Cardiac fibroblast (primary cell): ENCODE measurements at regions not wholly inside any gene's neighbourhood (a gene's known extent, or its start where the extent isn't known, plus 50 kb on each side); places are given as distances from the start of the nearest gene placed in this dataset.

Experiments used
- DNase-seq, 2 donors: peaks; one replicate each; pipeline versions ENCODE4 v3.0.0 to v3.0.0-alpha.2; 2010; ENCODE audit warnings: low read depth in 2 of 2
- H3K4me3 ChIP-seq, 2 donors: replicated peaks in 1 of 2; 1 replicate in 1 of 2; 2 replicates in 1 of 2; pipeline ENCODE4 v1.5.1; 2011; ENCODE audit warnings: low read depth in 2 of 2, low read length in 2 of 2, mild to moderate bottlenecking in 2 of 2, moderate library complexity in 1 of 2
- TF ChIP-seq, protein P1 (sequence below): IDR thresholded peaks from one replicate; pipeline ENCODE4 v1.5.1; 2011; ENCODE audit warnings: low read depth, mild to moderate bottlenecking, low read length, inconsistent platforms

GRCh38 chr18:73664896-73665295 lies 482.7 kb downstream of the FBXO15 start:
- TF ChIP-seq, protein P1, sequence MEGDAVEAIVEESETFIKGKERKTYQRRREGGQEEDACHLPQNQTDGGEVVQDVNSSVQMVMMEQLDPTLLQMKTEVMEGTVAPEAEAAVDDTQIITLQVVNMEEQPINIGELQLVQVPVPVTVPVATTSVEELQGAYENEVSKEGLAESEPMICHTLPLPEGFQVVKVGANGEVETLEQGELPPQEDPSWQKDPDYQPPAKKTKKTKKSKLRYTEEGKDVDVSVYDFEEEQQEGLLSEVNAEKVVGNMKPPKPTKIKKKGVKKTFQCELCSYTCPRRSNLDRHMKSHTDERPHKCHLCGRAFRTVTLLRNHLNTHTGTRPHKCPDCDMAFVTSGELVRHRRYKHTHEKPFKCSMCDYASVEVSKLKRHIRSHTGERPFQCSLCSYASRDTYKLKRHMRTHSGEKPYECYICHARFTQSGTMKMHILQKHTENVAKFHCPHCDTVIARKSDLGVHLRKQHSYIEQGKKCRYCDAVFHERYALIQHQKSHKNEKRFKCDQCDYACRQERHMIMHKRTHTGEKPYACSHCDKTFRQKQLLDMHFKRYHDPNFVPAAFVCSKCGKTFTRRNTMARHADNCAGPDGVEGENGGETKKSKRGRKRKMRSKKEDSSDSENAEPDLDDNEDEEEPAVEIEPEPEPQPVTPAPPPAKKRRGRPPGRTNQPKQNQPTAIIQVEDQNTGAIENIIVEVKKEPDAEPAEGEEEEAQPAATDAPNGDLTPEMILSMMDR, result no peak
- DNase-seq, result no peak
- no peak overlapping the region for H3K4me3 ChIP-seq

DNA sequence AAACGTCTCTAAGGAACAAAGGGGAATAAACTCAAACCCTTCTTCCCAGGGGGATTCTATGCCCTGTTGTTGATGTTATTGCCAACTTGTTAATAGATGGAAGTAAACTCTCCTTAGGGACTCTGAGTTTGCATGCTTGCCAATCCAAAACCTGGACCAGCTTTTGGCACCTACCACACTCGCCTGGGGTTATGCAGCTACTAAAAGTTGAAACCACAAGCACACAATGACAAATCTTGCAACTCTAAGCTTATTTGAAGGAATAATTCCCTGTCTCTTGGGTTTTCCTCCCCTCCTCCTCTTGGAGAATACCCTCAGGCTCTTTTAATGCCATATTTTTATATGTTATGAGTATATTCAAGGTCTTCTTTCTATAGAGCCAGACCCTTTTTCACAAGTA lies 484.1 kb downstream of the FBXO15 start:
- no peak for DNase-seq
- TF ChIP-seq, protein P1, result no peak
- no peak overlapping the region for H3K4me3 ChIP-seq

DNA sequence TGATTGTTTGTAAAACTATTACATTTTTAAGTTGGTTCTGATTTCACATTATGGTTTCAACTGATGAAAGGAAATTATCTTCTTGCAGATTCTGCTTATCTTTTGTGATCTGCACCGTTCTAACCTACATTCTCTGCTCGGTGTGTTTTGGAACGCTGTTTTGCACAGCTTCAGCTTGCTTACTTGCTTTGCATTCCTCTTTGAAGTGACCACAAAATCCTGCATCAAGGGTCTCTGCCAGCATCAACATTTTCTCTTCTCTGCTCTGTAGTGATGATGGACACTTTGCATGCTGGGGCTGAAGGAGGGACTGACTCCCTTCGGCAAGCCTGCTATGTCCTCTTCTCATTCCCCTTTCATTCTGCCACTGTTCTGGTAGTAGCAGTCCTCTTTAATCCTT lies 485.2 kb downstream of the FBXO15 start:
- TF ChIP-seq, protein P1, result no peak
- DNase-seq, result no peak

GRCh38 chr18:73660931-73661856 lies 486.4 kb downstream of the FBXO15 start:
- H3K4me3 ChIP-seq, result no peak overlapping the region
- no peak for DNase-seq
- TF ChIP-seq, protein P1, result no peak

More for the DNA sequence above, 485.2 kb downstream of the FBXO15 start:
- H3K4me3 ChIP-seq, result no peak overlapping the region

DNA sequence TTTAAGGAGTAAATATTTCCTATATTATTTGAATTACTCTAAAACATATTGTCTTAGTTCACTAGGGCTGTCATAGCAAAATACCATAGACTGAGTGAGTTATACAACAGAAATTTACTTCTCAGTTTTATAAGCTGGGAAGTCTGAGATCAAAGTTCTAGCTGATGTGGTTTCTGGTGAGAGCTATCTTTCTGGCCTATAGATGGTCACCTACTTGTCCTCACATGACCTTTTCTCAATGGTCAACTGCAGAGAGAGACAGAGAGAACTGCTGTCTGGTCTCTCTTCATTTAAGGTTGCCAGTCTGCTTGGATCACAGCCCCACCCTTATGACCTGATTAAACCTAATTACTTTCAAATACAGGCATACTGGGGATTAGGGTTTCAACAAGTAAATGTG lies 490.9 kb downstream of the FBXO15 start:
- TF ChIP-seq, protein P1, result no peak
- DNase-seq, result no peak
- no peak overlapping the region for H3K4me3 ChIP-seq

- TF ChIP-seq, protein P1, result no peak
- H3K4me3 ChIP-seq, result no peak overlapping the region
- DNase-seq, result no peak
Observed at GRCh38 chr18:73653827-73654226, 493.8 kb downstream of the FBXO15 start.
